IPS-20b (cell line): ENCODE measurements at regions not wholly inside any gene's neighbourhood (a gene's known extent, or its start where the extent isn't known, plus 50 kb on each side); places are given as distances from the start of the nearest gene placed in this dataset.

ENCODE experiments used
- H3K27ac ChIP-seq: one replicate; pipeline ENCODE4 v1.5.1; 2013; ENCODE audit warnings: low read length
- H3K27me3 ChIP-seq: 2 replicates; pipeline ENCODE4 v1.6.1; 2013; ENCODE audit warnings: mild to moderate bottlenecking, low read length, inconsistent platforms; ENCODE audit not compliant: insufficient read depth
- H3K36me3 ChIP-seq: 2 replicates; pipeline ENCODE4 v1.6.1; 2013; ENCODE audit warnings: low read depth, mild to moderate bottlenecking, inconsistent platforms, low read length, moderate library complexity; ENCODE audit not compliant: insufficient read depth
- H3K4me1 ChIP-seq: 2 replicates; pipeline ENCODE4 v1.6.1; 2013; ENCODE audit warnings: mild to moderate bottlenecking, control low read depth, inconsistent platforms, low read length, moderate library complexity; ENCODE audit not compliant: insufficient read depth
- H3K4me3 ChIP-seq: 2 replicates; pipeline ENCODE4 v1.5.1; 2013; ENCODE audit warnings: mild to moderate bottlenecking, low read length, inconsistent platforms
- H3K9ac ChIP-seq: 2 replicates; pipeline ENCODE4 v1.6.1; 2013; ENCODE audit warnings: low read depth, mild to moderate bottlenecking, inconsistent platforms, low read length, moderate library complexity
- H3K9me3 ChIP-seq: 2 replicates; pipeline ENCODE4 v1.6.1; 2013; ENCODE audit warnings: mild to moderate bottlenecking, low read depth, low read length, inconsistent platforms; ENCODE audit not compliant: insufficient read depth

GRCh38 chr2:238670111-238670585, 177.7 kb upstream of the TWIST2 start:
- Histone ChIP-seq H3K36me3 (no peaks in the 10 kb centered on the region), H3K4me3 (no peak overlapping the region), H3K9ac (no peak overlapping the region), H3K4me1 (no peaks in the 10 kb centered on the region), H3K27ac (no peak overlapping the region), H3K27me3 (no peaks in the 10 kb centered on the region), H3K9me3 (peaks cover 12% of the 10 kb centered on the region)

GRCh38 chr2:238682536-238682935, 165.3 kb upstream of the TWIST2 start:
- H3K9ac ChIP-seq: no peak overlapping the region
- H3K36me3 ChIP-seq: no peaks in the 10 kb centered on the region
- H3K4me1 ChIP-seq: no peaks in the 10 kb centered on the region
- no peak overlapping the region for H3K4me3 ChIP-seq
- H3K27me3 ChIP-seq: no peaks in the 10 kb centered on the region
- peaks cover 6% of the 10 kb centered on the region; the same call in 1 of the 2 replicates for H3K9me3 ChIP-seq
- no peak overlapping the region for H3K27ac ChIP-seq

- H3K9ac ChIP-seq: no peak overlapping the region
- no peaks in the 10 kb centered on the region for H3K36me3 ChIP-seq
- no peaks in the 10 kb centered on the region for H3K27me3 ChIP-seq
- H3K4me1 ChIP-seq: no peaks in the 10 kb centered on the region
- no peaks in the 10 kb centered on the region for H3K9me3 ChIP-seq
- H3K4me3 ChIP-seq: no peak overlapping the region
- no peak overlapping the region for H3K27ac ChIP-seq
Observed at GRCh38 chr2:238684362-238685326, 163.2 kb upstream of the TWIST2 start.

- Histone ChIP-seq H3K4me1 (no peaks in the 10 kb centered on the region), H3K4me3 (no peak overlapping the region), H3K36me3 (no peaks in the 10 kb centered on the region), H3K9ac (no peak overlapping the region), H3K9me3 (no peaks in the 10 kb centered on the region), H3K27me3 (no peaks in the 10 kb centered on the region), H3K27ac (no peak overlapping the region)
Observed at GRCh38 chr2:238685327-238685709, 162.6 kb upstream of the TWIST2 start.

DNA sequence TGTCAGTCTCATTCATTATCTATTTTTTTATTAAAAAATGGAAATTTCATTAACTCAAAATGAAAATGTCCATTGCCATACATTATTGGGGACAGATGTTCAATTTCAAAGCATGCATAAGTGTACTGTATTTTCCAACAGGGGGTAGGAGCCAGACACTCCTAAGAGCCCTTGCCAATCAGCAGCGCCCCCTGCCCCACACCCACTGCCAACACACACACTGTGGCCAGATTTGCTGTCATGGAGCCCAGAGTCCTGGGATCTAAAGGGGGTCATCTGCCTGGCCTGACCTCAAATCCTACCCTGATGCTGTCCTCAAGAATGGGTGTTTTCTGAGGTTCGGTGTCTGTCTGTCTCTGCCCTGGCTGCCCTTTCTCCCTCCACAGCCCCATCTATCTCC, 162.2 kb upstream of the TWIST2 start:
- Histone ChIP-seq H3K4me3 (no peak overlapping the region), H3K9me3 (no peaks in the 10 kb centered on the region), H3K9ac (no peak overlapping the region), H3K27ac (no peak overlapping the region), H3K4me1 (no peaks in the 10 kb centered on the region), H3K36me3 (no peaks in the 10 kb centered on the region), H3K27me3 (no peaks in the 10 kb centered on the region)

- no peaks in the 10 kb centered on the region for H3K27me3 ChIP-seq
- no peak overlapping the region for H3K27ac ChIP-seq
- no peaks in the 10 kb centered on the region for H3K4me1 ChIP-seq
- H3K36me3 ChIP-seq: no peaks in the 10 kb centered on the region
- no peak overlapping the region for H3K9ac ChIP-seq
- H3K9me3 ChIP-seq: no peaks in the 10 kb centered on the region
- H3K4me3 ChIP-seq: no peak overlapping the region
Observed at GRCh38 chr2:238686223-238686622, 161.7 kb upstream of the TWIST2 start.

DNA sequence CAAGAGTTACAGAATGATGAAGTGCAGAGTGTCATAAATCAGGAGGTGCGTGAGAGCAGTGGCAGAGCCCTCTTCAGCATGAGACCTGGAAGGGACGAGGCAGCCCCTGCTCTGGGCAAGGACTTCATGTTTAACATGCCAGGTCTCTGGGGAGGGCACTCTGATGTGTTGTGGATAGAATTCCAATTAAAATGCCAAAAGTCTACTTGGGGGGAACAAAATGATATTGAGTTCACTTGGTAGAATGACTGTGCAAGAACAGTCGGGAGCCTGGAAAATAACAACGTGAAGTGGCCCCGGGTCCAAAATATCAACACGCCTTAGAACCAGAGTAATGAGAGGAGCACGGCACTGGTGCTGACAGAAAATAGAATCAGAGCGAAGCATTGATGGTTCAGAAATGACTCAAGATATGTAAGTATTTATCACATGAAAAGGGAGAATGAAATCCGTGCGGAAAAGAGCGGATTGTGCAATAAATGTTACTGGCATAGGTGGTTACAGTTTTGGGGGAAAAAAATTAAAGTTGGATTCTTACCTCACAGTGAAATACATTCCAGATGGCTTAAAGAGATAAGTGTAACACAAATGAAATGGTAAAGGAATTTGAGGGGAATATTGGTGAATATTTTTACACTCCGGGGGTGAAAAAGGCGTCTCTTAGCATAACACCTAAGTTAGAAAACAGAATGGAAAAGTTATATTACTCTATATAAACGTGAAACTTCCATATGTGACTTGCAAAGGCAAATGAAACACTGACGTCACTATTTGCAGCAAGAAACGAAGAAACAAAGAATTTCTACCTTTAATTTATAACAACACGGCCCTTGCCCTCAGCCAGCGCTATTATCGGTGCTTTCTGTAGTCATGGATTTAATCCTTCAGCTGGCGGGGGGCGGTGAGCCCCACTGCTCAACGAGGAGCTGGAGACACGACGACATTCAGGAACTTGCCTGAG, 159.4 kb upstream of the TWIST2 start:
- H3K27me3 ChIP-seq: no peaks in the 10 kb centered on the region

GRCh38 chr2:238689331-238689730, 158.6 kb upstream of the TWIST2 start:
- no peak overlapping the region for H3K9ac ChIP-seq
- no peaks in the 10 kb centered on the region for H3K27me3 ChIP-seq
- H3K4me3 ChIP-seq: no peak overlapping the region
- H3K4me1 ChIP-seq: no peaks in the 10 kb centered on the region
- no peak overlapping the region for H3K27ac ChIP-seq
- H3K36me3 ChIP-seq: no peaks in the 10 kb centered on the region
- no peaks in the 10 kb centered on the region for H3K9me3 ChIP-seq

More for the DNA sequence above, 159.4 kb upstream of the TWIST2 start:
- H3K4me1 ChIP-seq: no peaks in the 10 kb centered on the region
- no peaks in the 10 kb centered on the region for H3K9me3 ChIP-seq
- no peak overlapping the region for H3K27ac ChIP-seq
- H3K9ac ChIP-seq: no peak overlapping the region
- H3K4me3 ChIP-seq: no peak overlapping the region
- no peaks in the 10 kb centered on the region for H3K36me3 ChIP-seq

- H3K9ac ChIP-seq: no peak overlapping the region
- H3K9me3 ChIP-seq: no peaks in the 10 kb centered on the region
- no peaks in the 10 kb centered on the region for H3K27me3 ChIP-seq
- H3K36me3 ChIP-seq: no peaks in the 10 kb centered on the region
- no peaks in the 10 kb centered on the region for H3K4me1 ChIP-seq
- no peak overlapping the region for H3K27ac ChIP-seq
- no peak overlapping the region for H3K4me3 ChIP-seq
Observed at GRCh38 chr2:238689871-238690389, 158.0 kb upstream of the TWIST2 start.

DNA sequence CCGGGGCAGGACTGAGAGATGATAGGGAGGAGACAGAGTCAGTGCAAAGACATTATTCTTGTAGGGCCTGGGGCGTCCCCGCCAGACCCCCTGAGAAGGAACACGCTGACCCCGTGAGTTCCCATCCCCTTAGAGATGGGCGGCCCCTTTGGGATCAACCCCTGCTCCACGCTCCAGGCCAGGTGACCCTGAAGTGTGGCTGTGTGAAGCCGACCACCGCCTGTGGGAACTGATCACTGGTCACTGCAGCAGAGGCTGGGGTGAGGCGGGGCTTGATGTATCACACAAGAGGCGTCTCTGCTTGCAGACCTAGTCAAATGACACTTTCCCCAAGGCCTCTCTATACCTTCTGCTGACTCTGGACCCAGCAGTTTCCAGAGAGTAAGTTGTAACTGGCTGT, 157.4 kb upstream of the TWIST2 start:
- Histone ChIP-seq H3K27me3 (no peaks in the 10 kb centered on the region), H3K9me3 (no peaks in the 10 kb centered on the region), H3K27ac (no peak overlapping the region), H3K9ac (no peak overlapping the region), H3K4me3 (no peak overlapping the region), H3K4me1 (no peaks in the 10 kb centered on the region), H3K36me3 (no peaks in the 10 kb centered on the region)

DNA sequence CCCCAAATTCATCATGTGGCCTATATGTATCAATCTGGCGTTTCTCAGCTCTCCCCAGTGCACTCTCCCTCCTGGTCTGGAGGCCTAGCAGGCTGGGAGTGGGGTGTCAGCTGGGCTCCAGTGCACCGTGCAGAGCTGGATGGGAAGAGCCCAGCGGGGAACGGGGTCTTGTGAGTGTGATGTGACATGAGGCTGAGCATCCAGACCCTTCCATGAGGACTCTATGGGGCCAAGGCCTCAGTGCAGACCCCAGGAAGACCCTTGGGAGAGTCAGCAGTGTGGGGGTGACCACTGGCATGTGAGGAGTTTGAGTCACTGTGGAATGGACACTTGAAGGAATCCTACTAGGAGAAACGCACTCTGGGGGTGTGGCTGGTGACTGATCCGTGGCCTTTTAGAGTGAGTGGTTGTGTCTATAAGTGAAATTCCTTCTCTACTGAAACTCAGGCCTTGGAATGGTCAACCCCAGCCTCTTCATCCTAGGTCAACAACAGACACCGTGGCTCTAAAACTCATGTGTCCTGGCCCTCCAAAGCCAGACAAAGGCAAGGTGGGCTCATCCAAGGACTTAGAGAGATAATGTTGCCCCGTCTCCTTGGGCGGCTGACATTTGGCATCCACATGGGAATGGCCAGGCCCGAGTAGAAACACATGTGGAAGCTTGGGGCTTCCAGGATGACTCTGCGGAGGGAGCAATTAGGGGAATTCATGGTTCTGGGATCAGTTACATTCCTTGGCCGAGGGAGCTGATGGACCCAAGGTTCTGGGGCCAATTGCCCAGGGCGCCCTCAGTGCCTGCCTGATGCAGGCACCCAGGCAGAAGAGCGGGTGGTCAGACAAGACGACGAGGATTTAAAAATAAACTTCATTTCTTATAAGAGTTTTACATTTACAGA, 156.0 kb upstream of the TWIST2 start:
- no peaks in the 10 kb centered on the region for H3K27me3 ChIP-seq
- H3K9ac ChIP-seq: no peak overlapping the region
- H3K36me3 ChIP-seq: no peaks in the 10 kb centered on the region
- H3K27ac ChIP-seq: no peak overlapping the region
- no peaks in the 10 kb centered on the region for H3K9me3 ChIP-seq
- H3K4me1 ChIP-seq: no peaks in the 10 kb centered on the region
- no peak overlapping the region for H3K4me3 ChIP-seq
